ENCODE measurements at regions not wholly inside any gene's neighbourhood (a gene's known extent, or its start where the extent isn't known, plus 50 kb on each side); places are given as distances from the start of the nearest gene placed in this dataset.
"Not testable (repeated sequence)": the region's sequence is repeated elsewhere in the genome, so short reads cannot be mapped to it uniquely, and the experiment has no call there.

GRCh38 chr3:81087607-81088006 is 673.8 kb downstream of the GBE1 start:
- H3K27ac ChIP-seq (ENCODE audit: low read depth in 2 of 2, low read length in 2 of 2) = no peak overlapping the region
- no peaks in the 10 kb centered on the region for H3K4me1 ChIP-seq (ENCODE audit: control insufficient read depth in 2 of 2, insufficient read depth in 2 of 2, low read length in 2 of 2)
- H3K9me3 ChIP-seq (ENCODE audit: control insufficient read depth in 2 of 2, low read length in 2 of 2) = no peaks in the 10 kb centered on the region
- H3K4me3 ChIP-seq (ENCODE audit: low read length in 2 of 2) = no peak overlapping the region
- no peak overlapping the region for H3K9ac ChIP-seq (ENCODE audit: low read depth in 1 of 2, low read length in 2 of 2)
- H3K36me3 ChIP-seq (ENCODE audit: control insufficient read depth in 2 of 2, insufficient read depth in 2 of 2, low read length in 2 of 2) = no peaks in the 10 kb centered on the region
- no peaks in the 10 kb centered on the region for H3K27me3 ChIP-seq (ENCODE audit: control insufficient read depth in 2 of 2, insufficient read depth in 2 of 2, low read length in 2 of 2)

DNA sequence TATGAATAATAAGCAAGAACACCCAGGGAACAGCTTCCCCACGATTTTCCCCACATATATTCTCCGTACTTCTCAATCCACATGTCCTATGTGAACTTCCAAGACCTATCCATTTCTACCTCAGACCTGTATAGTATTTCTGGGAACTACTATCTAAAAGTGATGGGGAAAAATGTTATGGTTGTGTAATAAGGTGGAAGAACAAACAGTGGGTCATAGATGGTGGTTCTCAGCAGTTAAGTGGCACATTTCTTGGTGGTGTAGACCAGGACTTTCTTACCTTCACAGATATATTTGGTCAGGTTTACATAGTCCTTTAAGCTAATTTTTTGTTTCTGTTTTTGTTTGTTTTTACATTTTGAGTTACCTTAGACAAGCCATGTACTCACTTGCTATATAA is 675.1 kb downstream of the GBE1 start:
- no peaks in the 10 kb centered on the region for H3K27me3 ChIP-seq (ENCODE audit: control insufficient read depth in 2 of 2, insufficient read depth in 2 of 2, low read length in 2 of 2)
- no peaks in the 10 kb centered on the region for H3K4me1 ChIP-seq (ENCODE audit: control insufficient read depth in 2 of 2, insufficient read depth in 2 of 2, low read length in 2 of 2)
- H3K4me3 ChIP-seq (ENCODE audit: low read length in 2 of 2) = no peak overlapping the region
- H3K36me3 ChIP-seq (ENCODE audit: control insufficient read depth in 2 of 2, insufficient read depth in 2 of 2, low read length in 2 of 2) = no peaks in the 10 kb centered on the region
- H3K27ac ChIP-seq (ENCODE audit: low read depth in 2 of 2, low read length in 2 of 2) = no peak overlapping the region
- no peaks in the 10 kb centered on the region for H3K9me3 ChIP-seq (ENCODE audit: control insufficient read depth in 2 of 2, low read length in 2 of 2)
- H3K9ac ChIP-seq (ENCODE audit: low read depth in 1 of 2, low read length in 2 of 2) = no peak overlapping the region

DNA sequence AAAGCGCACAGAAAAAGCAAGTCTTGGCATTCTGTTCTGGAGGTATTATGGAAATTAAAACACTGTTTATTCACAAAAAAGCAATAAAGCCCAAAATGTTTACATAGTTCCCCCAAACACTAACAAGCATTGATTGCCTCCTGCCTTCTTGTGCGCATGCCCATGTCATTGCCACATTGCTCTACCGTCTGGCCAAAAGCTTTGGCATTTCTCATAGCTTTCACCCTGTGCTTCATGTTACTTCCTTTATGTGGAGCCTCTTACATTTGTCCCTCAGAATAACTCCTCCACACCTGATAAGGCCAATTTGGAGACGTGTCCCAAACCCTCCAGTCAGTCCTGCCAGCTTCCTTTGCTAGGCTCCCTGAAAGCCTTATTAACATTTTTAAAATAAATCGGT is 680.8 kb downstream of the GBE1 start:
- Histone ChIP-seq H3K9me3 (ENCODE audit: control insufficient read depth in 2 of 2, low read length in 2 of 2) (no peaks in the 10 kb centered on the region), H3K4me3 (ENCODE audit: low read length in 2 of 2) (no peak overlapping the region), H3K9ac (ENCODE audit: low read depth in 1 of 2, low read length in 2 of 2) (no peak overlapping the region), H3K27ac (ENCODE audit: low read depth in 2 of 2, low read length in 2 of 2) (no peak overlapping the region), H3K4me1 (ENCODE audit: control insufficient read depth in 2 of 2, insufficient read depth in 2 of 2, low read length in 2 of 2) (no peaks in the 10 kb centered on the region), H3K27me3 (ENCODE audit: control insufficient read depth in 2 of 2, insufficient read depth in 2 of 2, low read length in 2 of 2) (no peaks in the 10 kb centered on the region), H3K36me3 (ENCODE audit: control insufficient read depth in 2 of 2, insufficient read depth in 2 of 2, low read length in 2 of 2) (no peaks in the 10 kb centered on the region)

GRCh38 chr3:81072591-81072990 is 688.9 kb downstream of the GBE1 start:
- H3K9ac ChIP-seq (ENCODE audit: low read depth in 1 of 2, low read length in 2 of 2) = no peak overlapping the region
- H3K4me1 ChIP-seq (ENCODE audit: control insufficient read depth in 2 of 2, insufficient read depth in 2 of 2, low read length in 2 of 2) = no peaks in the 10 kb centered on the region
- H3K36me3 ChIP-seq (ENCODE audit: control insufficient read depth in 2 of 2, insufficient read depth in 2 of 2, low read length in 2 of 2) = no peaks in the 10 kb centered on the region
- no peak overlapping the region for H3K4me3 ChIP-seq (ENCODE audit: low read length in 2 of 2)
- H3K27ac ChIP-seq (ENCODE audit: low read depth in 2 of 2, low read length in 2 of 2) = no peak overlapping the region
- H3K27me3 ChIP-seq (ENCODE audit: control insufficient read depth in 2 of 2, insufficient read depth in 2 of 2, low read length in 2 of 2) = no peaks in the 10 kb centered on the region
- no peaks in the 10 kb centered on the region for H3K9me3 ChIP-seq (ENCODE audit: control insufficient read depth in 2 of 2, low read length in 2 of 2)

DNA sequence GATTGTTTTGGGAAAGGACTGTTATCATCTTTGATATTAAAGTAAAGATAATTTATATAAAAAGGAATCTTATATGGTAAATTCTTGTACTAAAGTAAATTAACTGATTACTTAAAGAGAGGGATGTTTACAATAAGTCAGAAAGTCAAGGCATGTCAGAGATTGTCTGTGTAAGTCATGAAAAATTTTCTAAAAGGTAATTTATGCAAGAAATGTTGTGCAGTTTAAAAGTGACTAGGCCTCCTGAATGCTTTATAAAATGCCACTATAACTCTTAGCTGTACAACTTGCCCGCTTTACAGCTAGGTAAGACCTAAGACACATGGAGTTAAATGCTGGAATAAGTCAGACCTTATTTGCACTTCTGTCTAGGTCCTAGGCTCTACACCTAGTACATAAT is 692.9 kb downstream of the GBE1 start:
- Histone ChIP-seq H3K27me3 (ENCODE audit: control insufficient read depth in 2 of 2, insufficient read depth in 2 of 2, low read length in 2 of 2) (no peaks in the 10 kb centered on the region), H3K9me3 (ENCODE audit: control insufficient read depth in 2 of 2, low read length in 2 of 2) (peaks cover 0 to 2% of the 10 kb centered on the region in 2 donors), H3K9ac (ENCODE audit: low read depth in 1 of 2, low read length in 2 of 2) (no peak overlapping the region), H3K4me1 (ENCODE audit: control insufficient read depth in 2 of 2, insufficient read depth in 2 of 2, low read length in 2 of 2) (no peaks in the 10 kb centered on the region), H3K4me3 (ENCODE audit: low read length in 2 of 2) (no peak overlapping the region), H3K27ac (ENCODE audit: low read depth in 2 of 2, low read length in 2 of 2) (no peak overlapping the region), H3K36me3 (ENCODE audit: control insufficient read depth in 2 of 2, insufficient read depth in 2 of 2, low read length in 2 of 2) (no peaks in the 10 kb centered on the region)

DNA sequence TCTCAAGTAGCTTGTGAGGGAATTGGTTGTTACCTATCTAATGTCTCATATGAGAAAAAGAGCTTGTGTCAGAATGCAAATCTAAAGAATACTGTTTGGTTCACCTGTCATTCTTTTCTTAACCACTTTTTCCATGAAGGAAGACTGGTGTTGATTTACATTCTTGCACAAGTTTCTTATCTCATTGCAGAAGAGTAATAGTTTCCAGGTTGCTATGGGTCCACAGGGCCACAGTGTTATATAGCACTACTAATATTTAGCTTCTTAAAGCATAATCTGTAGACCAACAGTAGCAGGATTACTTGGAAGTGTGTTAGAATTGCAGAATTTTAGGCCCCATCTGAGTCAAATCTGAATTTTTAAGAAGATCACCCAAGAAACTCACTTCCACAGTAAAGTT is 697.5 kb downstream of the GBE1 start:
- Histone ChIP-seq H3K27me3 (ENCODE audit: control insufficient read depth in 2 of 2, insufficient read depth in 2 of 2, low read length in 2 of 2) (no peaks in the 10 kb centered on the region), H3K9ac (ENCODE audit: low read depth in 1 of 2, low read length in 2 of 2) (no peak overlapping the region), H3K4me1 (ENCODE audit: control insufficient read depth in 2 of 2, insufficient read depth in 2 of 2, low read length in 2 of 2) (no peaks in the 10 kb centered on the region), H3K36me3 (ENCODE audit: control insufficient read depth in 2 of 2, insufficient read depth in 2 of 2, low read length in 2 of 2) (no peaks in the 10 kb centered on the region), H3K27ac (ENCODE audit: low read depth in 2 of 2, low read length in 2 of 2) (no peak overlapping the region), H3K4me3 (ENCODE audit: low read length in 2 of 2) (no peak overlapping the region), H3K9me3 (ENCODE audit: control insufficient read depth in 2 of 2, low read length in 2 of 2) (peaks cover 0 to 2% of the 10 kb centered on the region in 2 donors)

GRCh38 chr3:81051133-81051532 is 710.3 kb downstream of the GBE1 start:
- H3K4me1 ChIP-seq (ENCODE audit: control insufficient read depth in 2 of 2, insufficient read depth in 2 of 2, low read length in 2 of 2) = not testable (repeated sequence)

DNA sequence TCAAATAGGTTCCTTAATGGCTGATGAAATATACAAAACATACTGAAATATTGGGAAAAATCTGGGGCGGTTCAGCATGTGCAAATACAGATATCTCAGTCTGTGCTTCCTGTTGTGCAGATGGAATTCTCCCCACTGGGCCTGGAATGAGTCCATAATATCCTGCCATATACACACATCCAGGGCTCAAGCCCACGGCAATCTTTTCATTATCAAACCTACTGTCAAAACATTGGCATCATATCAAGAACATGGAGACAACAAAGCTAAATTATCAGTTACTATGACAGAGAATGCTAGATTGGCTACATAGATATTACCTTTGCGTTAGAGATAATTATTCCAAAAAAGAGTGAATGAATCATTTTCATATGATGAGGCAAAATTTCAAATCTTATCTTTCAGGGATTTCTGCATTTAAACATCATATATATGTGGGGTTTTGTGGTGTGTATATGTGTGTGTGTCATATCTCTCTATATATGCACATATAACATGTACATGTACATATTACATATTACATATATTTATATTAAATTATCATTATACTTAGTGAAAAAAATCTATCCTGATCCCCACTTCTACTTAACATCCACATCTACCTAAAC is 713.3 kb downstream of the GBE1 start:
- Histone ChIP-seq H3K4me3 (ENCODE audit: low read length in 2 of 2) (no peak overlapping the region), H3K9me3 (ENCODE audit: control insufficient read depth in 2 of 2, low read length in 2 of 2) (no peaks in the 10 kb centered on the region), H3K9ac (ENCODE audit: low read depth in 1 of 2, low read length in 2 of 2) (no peak overlapping the region), H3K4me1 (ENCODE audit: control insufficient read depth in 2 of 2, insufficient read depth in 2 of 2, low read length in 2 of 2) (no peaks in the 10 kb centered on the region), H3K27ac (ENCODE audit: low read depth in 2 of 2, low read length in 2 of 2) (no peak overlapping the region), H3K36me3 (ENCODE audit: control insufficient read depth in 2 of 2, insufficient read depth in 2 of 2, low read length in 2 of 2) (no peaks in the 10 kb centered on the region), H3K27me3 (ENCODE audit: control insufficient read depth in 2 of 2, insufficient read depth in 2 of 2, low read length in 2 of 2) (no peaks in the 10 kb centered on the region)

More at GRCh38 chr3:81051133-81051532, 710.3 kb downstream of the GBE1 start:
- H3K4me3 ChIP-seq (ENCODE audit: low read length in 2 of 2); H3K9ac ChIP-seq (ENCODE audit: low read depth in 1 of 2, low read length in 2 of 2); H3K27me3 ChIP-seq (ENCODE audit: control insufficient read depth in 2 of 2, insufficient read depth in 2 of 2, low read length in 2 of 2); H3K27ac ChIP-seq (ENCODE audit: low read depth in 2 of 2, low read length in 2 of 2); H3K36me3 ChIP-seq (ENCODE audit: control insufficient read depth in 2 of 2, insufficient read depth in 2 of 2, low read length in 2 of 2); H3K9me3 ChIP-seq (ENCODE audit: control insufficient read depth in 2 of 2, low read length in 2 of 2): not testable (repeated sequence)

DNA sequence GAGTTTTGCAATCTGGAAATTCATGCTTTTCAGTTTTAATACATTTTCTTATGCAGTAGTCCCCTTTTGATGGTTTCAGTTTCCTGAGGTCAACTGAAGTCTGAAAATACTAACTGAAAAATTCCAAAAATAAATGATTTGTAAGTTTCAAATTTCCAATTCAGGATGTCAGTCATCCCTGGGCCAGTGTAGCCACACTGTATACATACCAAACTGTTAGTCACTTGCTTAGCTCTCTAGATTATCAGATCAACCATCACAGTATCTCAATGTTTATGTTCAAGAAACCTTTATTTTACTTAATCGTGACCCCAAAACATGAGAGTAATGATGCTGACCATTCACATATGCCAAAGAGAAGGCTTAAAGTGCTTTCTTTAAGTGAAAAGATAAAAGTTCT is 715.5 kb downstream of the GBE1 start:
- Histone ChIP-seq H3K9me3 (ENCODE audit: control insufficient read depth in 2 of 2, low read length in 2 of 2) (no peaks in the 10 kb centered on the region), H3K4me3 (ENCODE audit: low read length in 2 of 2) (no peak overlapping the region), H3K9ac (ENCODE audit: low read depth in 1 of 2, low read length in 2 of 2) (no peak overlapping the region), H3K4me1 (ENCODE audit: control insufficient read depth in 2 of 2, insufficient read depth in 2 of 2, low read length in 2 of 2) (no peaks in the 10 kb centered on the region), H3K27ac (ENCODE audit: low read depth in 2 of 2, low read length in 2 of 2) (no peak overlapping the region), H3K27me3 (ENCODE audit: control insufficient read depth in 2 of 2, insufficient read depth in 2 of 2, low read length in 2 of 2) (no peaks in the 10 kb centered on the region), H3K36me3 (ENCODE audit: control insufficient read depth in 2 of 2, insufficient read depth in 2 of 2, low read length in 2 of 2) (no peaks in the 10 kb centered on the region)

DNA sequence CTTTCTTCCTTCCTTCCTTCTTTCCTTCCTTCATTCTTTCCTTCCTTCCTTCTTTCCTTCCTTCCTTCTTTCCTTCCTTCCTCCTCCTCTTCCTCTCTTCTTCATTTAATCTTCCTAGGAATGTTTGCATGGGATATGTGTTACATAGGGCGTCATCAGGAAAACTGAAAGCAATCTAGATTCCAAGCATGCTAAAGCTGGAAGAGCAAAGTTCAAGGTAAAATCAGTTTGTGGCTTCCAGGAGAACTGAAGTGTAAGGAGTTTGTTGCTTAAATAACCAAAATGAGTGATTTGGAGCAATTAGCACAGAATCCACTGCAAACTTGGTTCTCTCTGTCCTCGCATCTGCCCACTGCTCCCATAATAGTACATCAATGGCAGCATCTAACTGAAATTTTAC is 716.2 kb downstream of the GBE1 start:
- H3K36me3 ChIP-seq (ENCODE audit: control insufficient read depth in 2 of 2, insufficient read depth in 2 of 2, low read length in 2 of 2) = no peaks in the 10 kb centered on the region
- H3K4me3 ChIP-seq (ENCODE audit: low read length in 2 of 2) = no peak overlapping the region
- H3K9me3 ChIP-seq (ENCODE audit: control insufficient read depth in 2 of 2, low read length in 2 of 2) = no peaks in the 10 kb centered on the region
- no peak overlapping the region for H3K9ac ChIP-seq (ENCODE audit: low read depth in 1 of 2, low read length in 2 of 2)
- H3K4me1 ChIP-seq (ENCODE audit: control insufficient read depth in 2 of 2, insufficient read depth in 2 of 2, low read length in 2 of 2) = no peaks in the 10 kb centered on the region
- no peak overlapping the region for H3K27ac ChIP-seq (ENCODE audit: low read depth in 2 of 2, low read length in 2 of 2)
- H3K27me3 ChIP-seq (ENCODE audit: control insufficient read depth in 2 of 2, insufficient read depth in 2 of 2, low read length in 2 of 2) = no peaks in the 10 kb centered on the region

GRCh38 chr3:81043660-81044199 is 717.7 kb downstream of the GBE1 start:
- no peaks in the 10 kb centered on the region for H3K27me3 ChIP-seq (ENCODE audit: control insufficient read depth in 2 of 2, insufficient read depth in 2 of 2, low read length in 2 of 2)

More at GRCh38 chr3:81043660-81044199, 717.7 kb downstream of the GBE1 start:
- Histone ChIP-seq H3K9me3 (ENCODE audit: control insufficient read depth in 2 of 2, low read length in 2 of 2) (no peaks in the 10 kb centered on the region), H3K27ac (ENCODE audit: low read depth in 2 of 2, low read length in 2 of 2) (no peak overlapping the region), H3K4me3 (ENCODE audit: low read length in 2 of 2) (no peak overlapping the region), H3K4me1 (ENCODE audit: control insufficient read depth in 2 of 2, insufficient read depth in 2 of 2, low read length in 2 of 2) (no peaks in the 10 kb centered on the region), H3K36me3 (ENCODE audit: control insufficient read depth in 2 of 2, insufficient read depth in 2 of 2, low read length in 2 of 2) (no peaks in the 10 kb centered on the region), H3K9ac (ENCODE audit: low read depth in 1 of 2, low read length in 2 of 2) (no peak overlapping the region)

Data from mucosa of rectum (tissue), 2 donors.